NCI-H187 treated with DMSO at 0.1 percent for 48 hours (cell line): ENCODE measurements at regions not wholly inside any gene's neighbourhood (a gene's known extent, or its start where the extent isn't known, plus 50 kb on each side); places are given as distances from the start of the nearest gene placed in this dataset.
A peak's percentile ranks its signal among the peaks of the same experiment; 100 is the strongest.

Experiments
- DNase-seq: peaks from one replicate; lab custom pipeline; 2025; lab: John Stamatoyannopoulos, UW

DNA sequence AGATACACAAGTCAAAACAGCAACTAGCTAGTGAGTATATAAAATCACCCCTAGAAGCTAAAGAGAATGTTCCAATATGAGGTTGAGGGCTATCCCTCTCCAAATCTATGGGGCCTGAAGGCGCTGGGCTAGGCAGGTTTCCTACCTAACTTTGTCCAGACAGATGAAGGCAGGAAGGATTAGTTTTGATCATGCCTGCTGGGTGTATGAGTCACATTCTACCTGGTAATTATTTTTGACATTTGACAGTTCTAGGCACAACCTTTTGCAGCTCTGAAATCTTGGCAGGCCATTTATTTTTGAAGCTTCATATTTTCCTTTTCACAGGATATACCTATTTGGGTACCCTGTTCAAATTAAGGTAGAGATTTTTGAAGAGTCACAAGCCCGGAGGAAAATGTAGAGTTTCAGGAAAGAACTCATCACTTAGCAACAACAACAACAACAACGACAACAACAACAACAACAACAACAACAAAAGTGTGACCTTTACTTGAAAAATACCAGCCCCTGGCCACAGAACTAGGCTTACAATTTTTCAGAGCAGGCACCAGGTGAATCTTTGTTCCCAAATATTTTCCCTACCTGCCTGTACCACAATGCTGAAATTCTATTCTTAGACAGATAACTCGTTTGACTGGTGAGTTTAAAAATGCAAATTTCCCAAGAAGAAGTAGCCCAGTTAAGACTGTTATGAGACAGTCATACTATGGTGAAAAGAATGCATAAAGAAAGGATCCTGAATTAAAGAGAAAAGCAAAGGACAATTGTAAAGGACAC, 175.5 kb upstream of the TUT7 start:
- no peak for DNase-seq

DNA sequence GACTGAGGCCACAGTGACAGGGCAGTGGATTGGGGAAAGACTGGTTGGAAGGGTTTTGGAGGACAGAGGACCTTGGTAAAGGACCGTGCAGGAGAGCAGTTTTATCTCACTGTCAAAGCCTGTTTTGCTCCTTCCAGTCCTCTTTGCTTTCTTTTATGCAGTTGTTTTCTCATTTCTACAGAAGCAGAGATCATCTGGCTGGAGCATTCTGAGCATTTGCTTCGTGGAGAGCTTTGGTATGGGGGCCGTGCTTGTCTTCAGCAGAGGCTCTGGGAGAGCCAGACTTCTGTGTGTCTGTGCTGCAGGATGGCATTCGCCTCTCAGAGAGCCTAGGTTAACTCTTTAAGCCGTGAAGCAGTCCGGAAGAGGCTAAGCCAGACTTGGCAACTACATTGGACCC, 171.8 kb upstream of the TUT7 start:
- DNase-seq: no peak

DNA sequence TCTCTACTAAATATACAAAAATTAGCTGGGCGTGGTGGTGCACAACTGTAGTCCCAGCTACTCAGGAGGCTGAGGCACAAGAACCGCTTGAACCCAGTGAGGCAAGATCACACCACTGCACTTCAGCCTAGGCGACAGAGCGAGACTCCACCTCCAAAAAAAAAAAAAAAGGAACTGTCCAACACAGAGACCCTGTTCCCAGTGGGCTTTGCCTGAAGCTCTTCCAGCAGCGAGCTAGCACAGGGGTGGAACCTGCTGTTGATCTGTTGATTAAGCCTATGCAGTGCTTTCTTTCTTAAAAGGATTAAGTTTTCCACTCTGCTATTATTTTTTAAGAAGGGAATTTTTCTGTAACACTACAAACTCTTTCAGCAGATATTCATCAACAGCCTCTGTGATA, 171.0 kb upstream of the TUT7 start:
- DNase-seq: no peak

DNA sequence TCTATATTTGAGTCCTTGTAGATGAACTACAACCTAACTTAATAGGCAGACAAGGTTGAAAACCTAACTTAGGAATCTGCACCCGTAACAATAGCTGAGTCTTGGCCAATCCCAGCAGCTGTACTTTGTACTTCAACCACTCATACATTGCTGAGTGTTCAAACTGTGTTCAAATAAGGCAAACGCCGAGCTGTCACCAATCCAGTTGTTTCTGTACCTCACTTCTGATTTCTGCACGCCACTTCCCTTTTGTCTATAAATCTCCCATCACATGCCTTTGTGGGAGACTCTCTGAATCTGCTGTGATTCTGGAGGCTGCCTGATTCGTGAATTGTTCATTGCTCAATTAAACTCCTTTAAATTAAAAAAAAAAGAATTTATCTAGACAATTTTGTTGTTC, 167.8 kb upstream of the TUT7 start:
- no peak for DNase-seq

DNA sequence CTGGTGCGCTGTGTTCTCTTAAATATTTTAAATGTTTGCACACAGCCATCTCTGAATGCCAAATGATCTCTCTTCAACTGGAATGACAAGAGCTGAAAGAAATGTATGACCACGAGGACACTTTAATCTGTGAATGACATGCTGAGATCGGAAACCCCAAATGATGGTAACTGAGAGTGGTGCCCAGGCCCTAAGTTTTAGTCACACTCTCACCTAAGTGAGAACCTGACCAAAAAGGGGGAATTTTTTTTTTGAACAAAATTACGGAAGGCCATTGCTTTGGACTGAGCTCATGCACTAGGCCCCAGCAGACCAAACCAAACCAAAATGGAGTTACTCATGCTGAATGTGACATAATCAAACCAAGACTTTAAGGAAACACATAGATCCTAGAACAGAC, 167.1 kb upstream of the TUT7 start:
- DNase-seq: no peak

DNA sequence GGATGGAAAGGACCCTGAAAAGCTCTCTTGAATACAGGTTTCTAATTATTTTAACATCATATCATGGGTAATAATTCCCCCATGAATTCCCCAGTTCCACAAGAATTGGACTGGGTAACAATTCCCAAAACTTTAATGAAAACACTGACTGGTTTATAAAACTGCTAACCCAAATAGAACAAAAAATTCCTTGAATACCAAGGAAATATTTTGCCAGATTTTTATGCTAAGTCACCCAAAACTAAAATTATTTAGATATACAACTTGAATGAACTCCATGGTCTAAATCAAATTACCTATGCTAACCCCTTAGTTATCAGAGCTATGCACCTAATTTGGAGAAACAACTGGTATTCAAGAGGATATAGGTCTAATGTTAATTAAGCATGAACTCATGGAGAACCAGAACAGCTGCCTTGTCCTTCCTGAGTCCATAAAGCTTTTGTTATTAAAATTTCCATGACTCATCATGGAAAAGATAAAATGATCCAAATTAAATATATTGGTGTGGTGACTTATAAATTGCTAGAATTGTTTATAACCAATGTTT, 164.9 kb upstream of the TUT7 start:
- no peak for DNase-seq

DNA sequence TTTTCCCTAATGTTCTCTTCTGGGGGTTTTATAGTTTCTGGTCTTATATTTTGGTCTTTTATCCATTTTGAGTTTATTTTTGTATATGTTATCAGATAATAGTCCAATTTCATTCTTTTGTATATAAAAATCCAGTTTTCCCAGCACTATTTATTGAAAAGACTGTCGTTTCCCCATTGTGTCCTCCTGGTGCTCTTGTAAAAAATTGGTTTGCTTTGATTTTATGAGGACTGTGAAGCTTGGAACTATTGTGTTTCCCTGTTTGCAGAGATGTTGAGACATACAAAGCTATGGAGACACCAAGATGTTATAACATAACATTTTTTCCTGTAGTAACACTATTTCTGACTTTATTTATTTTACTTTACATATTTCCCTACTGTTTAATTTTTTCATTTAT, 163.3 kb upstream of the TUT7 start:
- DNase-seq: no peak

DNA sequence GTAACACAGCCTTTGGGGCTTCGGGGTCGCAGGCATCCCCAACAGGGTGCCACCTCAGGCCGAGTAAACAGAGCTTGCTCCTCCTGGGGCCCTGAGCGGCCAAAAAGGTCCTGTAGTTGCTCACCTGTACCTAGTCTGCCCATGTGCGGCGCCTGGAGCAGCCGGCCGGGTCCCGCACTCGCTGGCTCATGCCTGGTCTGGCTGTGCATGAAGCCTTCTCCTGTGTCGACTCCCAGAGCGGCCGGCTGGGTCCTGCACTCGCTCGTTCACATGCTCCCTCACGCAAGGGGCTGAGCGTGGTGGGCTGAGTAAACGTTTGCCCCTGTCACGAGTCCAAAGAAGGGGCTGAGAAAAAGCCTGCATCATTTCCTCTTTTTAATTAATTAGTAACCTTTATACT, 162.4 kb upstream of the TUT7 start:
- no peak for DNase-seq

DNA sequence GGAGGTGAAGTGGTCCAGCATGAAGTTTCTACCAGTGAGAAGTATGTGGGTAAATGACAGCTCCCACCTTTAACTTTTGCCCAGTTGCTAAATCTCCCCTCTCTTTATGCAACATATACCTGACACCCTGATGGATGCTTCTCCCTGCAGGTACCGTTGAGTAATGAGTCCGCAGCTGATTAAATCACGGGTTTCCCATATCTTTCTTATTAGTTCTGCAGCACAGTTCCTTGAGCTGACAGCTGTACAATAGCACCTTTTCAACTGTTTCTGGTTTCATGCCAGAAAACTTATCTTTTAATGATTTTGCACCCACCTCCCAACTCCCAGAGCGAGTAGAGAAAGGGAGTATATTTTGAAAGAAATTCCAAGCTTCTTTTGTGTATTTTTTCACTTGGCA, 161.0 kb upstream of the TUT7 start:
- no peak for DNase-seq

DNA sequence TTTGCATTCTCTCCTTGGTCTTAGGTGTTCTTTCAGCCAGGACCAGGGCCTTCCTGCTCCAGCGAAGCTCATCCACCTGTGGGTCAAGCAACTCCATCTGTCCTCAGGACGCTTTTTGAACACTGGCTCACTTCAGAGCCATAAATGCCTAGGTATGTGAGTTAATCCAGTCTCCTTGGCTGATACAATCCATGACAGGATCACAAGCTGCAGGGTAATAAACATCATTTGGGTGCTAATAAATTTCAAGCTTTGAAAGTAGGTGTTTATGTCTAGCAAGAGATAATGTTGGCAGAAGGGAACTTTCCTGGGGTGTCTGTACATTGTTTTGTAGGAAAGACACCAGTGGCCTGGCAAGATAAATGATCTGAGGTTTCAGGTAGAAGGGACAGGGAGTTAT, 159.2 kb upstream of the TUT7 start:
- DNase-seq: no peak

DNA sequence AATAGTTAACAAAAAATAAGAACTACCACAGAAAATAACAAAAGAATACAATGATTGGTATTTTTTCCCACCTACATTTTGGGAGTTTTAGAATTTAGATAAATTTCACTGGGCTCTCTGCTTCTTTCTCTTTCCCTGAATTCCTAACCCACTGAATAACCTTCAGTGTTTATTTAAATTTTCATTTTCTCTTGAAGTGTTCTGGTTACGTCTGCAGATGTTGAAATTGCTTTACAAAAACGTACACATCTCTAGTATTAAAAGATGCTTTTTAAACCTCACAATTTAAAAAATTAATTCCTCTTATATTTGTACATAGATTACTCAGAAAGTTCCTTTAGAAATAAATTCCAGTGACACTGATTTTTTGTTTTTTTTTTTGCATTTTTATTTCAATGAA, 158.7 kb upstream of the TUT7 start:
- no peak for DNase-seq

DNA sequence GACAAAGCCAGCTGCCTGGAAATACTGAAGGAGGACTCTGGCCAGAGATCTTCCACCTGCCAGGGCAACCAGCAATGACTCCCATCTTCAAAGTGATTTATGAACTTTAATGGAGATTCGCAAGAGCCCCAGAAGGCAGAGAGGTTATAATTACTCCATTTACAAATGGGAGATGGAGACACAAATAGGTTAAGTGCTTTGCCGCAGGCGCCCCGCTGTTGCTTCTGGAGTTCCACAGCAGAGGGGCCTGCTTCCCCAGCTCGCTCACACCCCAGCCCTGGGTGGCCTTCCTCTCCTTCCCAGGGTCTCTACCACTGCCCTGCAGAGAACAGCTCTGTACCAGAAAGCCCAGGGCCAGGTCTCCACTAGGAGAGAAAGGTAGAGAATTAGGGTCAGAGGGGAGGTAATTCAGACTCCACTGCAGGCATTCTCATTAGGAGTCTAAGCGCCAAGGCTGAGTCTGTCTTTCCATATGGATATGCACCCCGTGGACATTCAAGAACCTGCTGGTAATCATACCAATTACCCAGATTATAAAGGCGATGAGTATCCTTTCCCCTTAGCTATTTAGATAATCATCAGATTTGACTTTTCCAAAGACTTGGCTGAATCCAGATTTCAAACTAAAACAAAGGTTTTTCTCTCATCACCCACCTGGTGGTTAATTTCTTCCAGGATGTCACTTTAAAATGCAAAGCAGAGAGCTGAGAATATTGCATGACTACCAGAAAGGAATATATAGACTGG, 157.6 kb upstream of the TUT7 start:
- DNase-seq: peak; percentile 20

DNA sequence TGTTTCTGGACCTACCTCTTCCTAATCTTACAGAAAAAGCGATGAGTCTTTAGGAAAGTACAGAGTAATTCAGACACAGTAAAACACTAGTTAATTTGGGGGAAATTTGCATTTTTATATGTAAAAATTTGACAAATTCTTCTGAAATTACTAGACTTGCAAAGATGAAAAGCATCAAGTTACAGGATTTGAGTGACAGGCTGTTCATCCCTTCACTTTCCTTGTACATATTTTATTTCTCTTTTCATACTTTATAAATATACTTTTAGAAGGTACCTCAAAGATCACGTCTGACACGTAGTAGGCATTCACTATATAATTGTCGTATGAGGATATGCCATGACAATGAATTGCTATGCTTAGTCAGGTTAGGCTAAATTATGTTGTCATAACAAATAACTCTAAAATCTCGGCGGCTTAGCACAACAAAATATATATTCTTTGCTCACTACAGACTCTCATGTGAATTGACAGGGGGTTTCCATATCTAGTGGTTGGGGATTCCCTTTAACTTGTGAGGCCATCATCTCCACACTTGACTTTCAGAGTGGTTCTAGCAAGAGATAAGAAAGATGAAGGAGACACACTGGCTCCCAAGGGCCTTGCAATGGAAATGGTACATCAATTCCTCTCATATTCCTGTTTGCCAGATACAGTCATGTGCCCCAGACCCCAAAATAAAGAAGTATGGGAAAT, 154.1 kb upstream of the TUT7 start:
- DNase-seq: no peak

DNA sequence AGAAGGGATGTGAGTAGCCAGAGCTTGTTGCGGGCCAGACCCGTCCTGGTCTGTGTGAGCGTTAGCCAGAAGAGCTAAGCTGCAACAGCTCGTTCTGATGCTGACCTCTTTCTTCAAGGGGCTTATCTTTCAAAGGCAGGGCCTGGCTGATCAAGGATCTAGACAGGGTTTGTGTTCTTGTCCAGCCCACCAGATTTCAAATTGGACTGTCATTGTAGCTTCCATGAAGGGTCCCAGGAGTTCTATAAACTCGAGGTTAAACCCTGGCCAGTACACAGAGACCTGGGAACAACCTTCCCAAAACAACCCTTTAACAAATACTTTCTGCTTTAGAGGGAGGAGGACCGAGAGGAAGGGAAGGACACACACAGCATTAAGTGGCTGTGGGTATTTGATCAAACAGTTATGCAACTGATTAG, 153.0 kb upstream of the TUT7 start:
- DNase-seq: no peak

DNA sequence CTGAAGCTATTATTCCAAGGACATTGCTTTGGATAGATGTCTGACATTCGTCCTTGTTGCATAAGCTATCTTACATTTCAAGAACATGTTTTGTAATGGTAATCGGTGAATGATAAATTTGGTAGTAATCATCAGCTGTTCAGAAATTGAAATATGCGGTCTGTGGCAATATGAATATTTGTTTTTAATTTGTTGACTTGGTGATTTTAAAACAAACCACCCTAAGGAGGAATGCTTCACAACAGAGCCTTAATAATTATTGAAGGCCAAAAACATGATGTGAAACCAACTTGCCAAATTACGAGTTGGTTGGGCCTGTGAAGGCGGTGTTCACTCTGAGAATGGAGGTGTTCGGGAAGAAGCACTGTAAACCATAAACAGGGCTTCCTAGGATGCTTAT, 149.7 kb upstream of the TUT7 start:
- DNase-seq: no peak

DNA sequence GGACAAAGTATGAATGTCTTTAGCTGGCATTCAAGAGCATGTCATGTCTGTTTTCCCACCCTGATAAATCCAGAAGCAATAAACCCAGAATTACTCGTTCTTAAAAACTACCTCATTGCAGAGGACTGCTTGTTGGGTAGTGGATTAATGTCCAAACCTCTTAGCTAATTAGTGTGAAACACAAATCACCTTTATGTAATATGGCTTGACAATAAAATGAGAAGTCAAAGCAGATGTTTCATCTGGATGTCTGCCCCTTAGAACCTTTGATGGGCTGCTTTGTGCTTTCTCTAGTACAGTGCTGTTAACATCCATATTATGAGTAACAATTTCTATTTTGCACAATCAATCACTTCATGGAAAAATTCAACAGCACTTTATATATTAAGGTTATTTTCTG, 149.1 kb upstream of the TUT7 start:
- no peak for DNase-seq

DNA sequence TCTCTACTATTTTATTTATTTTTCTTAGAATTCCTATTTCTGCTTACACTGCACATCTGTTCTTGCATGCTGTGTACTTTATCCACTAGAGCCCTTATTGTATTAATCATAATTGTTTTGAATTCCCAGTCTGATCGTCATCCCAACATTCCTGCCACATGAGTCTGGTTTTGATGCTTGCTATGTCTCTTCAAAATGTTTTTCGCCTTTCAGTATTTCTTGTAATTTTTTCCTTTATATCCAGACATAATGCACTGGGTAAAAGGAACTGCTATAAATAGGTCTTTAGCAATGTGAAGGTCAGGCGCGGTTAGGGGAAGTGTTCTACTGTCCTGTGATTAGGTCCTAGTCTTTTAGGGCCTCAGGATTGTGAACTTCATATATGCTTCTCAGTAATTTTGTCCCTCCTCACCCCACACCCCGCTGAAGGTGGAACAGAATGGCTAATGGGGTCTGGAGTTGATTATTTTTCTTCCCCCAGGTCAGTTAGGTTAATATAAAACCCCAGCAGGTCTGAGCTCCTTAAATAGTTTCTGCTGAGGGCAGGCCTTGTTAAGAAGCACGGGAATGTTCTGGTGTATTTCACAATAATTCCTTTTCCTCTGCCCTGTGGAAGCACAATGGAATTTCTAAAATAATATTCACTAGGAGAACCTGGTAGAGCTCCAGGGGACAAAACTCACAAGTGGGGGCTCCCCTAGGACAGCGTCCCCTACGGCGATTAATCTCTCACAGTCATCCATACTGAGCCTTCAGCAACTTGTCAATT, 146.6 kb upstream of the TUT7 start:
- no peak for DNase-seq

DNA sequence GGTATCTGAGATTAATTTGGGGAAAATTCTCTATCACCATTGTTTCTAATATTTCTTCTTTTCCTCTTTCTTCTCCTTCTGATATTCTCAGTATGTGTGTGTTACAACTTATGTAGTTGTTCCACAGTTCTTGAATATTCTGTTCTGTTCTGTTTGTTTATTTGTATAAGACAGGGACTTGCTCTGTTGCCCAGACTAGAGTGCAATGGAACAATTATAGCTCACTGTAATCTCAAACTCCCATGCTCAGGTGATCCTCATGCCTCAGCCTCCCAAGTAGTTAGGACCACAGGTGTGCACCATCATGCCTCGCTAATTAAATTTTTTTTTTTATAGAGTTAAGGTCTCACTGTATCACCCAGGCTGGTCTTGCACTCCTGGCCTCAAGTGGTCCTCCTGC, 145.8 kb upstream of the TUT7 start:
- DNase-seq: no peak

DNA sequence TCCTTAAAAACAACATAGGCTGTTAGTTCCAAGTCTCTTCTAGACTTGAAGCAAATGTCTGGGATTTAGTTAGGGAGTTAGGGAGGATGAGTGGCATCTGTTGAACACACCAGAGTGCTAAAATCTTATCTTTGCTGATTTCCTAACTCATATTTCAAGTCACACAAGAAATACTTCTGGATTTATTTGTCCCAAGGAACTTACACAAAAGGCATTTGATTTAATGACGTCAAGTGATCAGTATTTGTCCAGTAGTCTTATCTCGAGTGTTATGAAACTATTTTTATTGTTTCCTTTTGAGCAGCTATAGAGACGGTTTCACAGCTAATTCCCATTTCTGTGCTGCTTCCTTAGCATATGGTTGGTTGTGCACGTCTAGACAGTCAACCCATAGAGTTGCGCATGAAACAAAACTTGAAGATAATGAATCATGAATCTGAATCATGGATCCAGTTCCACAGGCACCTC, 140.5 kb upstream of the TUT7 start:
- DNase-seq: no peak

DNA sequence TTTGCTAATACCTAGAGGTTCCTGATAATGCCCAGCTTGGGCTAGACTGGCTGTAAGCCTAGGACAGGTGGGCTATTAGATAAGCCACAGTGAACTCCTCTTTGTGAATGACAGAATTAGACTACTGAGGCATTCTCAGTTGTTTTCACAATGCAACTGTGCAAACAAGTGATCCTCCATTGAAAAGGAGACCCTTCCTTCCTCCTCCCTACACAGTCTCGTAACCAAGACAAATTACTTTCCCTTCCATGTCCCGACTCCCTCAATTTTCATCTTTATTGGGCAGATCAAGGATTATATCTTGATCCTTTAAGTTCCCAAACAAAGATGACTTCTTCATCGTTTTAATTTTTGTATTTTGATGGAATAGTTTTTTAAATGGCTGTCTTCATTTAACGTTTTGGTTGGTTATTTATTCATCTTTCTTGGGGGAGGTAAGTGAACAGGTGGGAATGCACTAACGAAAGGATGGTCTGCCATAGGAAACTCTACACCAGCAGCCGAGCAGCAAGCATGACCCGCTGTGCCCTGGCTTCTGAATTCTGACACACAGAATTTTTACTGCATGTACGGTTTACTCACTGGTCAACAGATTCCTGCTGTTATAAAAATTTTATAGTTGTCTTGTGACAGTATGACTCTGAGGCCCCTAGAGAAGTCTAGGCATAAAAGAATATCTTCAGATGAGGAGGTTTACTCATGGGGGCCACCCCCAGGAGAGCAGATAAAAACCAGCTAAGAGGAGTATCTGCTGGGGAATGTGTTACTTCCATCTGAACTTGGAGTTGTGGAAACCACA, 137.5 kb upstream of the TUT7 start:
- no peak for DNase-seq

DNA sequence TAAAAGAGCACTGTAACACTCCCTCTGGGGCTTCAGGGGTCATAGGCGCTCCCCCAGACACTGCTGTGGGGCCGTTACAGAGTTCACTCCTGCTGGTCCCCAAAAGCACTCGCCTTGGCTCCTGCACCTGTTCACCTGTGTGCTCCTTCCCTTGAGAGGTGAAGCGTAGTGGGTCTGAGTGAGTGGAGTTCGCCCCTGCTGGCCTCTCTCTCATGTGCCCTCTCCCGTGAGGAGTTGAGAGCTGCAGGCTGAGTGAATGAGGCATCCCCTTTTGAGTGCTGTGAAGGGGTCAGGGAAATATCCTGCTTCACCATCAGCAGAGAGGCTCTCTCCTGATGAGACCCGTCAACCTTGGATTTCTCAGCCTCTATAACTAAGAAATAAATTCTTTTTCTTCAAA, 134.6 kb upstream of the TUT7 start:
- no peak for DNase-seq
